ENCODE measurements at regions not wholly inside any gene's neighbourhood (a gene's known extent, or its start where the extent isn't known, plus 50 kb on each side); places are given as distances from the start of the nearest gene placed in this dataset.

DNA sequence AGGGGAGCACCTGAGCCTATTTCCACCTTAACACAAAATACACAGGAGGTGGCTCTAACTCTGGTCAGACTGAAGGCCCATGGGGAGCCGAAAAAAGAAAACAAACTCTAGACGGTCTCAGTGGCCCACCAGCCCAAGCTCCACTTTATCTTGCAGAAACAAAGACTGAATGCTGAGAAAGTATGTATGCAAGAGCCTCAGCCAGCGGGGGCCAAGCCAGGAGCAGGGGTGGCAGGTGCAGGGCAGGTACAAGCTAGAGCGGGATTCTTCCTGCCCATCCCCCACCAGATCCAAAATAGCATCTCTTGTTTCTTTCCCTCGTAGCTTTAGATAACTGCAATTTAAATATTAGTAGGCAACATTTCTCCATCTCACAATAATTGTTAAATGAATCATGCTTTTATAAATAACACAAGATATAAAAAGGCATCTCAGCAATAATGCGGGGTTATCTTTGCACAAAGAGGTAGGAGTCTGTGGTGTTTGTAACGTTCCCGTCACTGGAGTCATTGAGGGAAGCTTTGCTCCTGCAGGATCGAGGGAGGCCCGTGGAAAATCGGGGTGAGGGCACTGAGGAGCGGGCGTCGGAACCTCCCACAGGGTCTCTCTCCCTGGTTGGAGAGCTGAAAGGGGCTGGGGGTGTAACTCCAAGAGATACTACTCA, 418.0 kb downstream of the SHANK2 start:
- H3K4me3 ChIP-seq (ENCODE audit: low read depth, low read length) = no peak overlapping the region

DNA sequence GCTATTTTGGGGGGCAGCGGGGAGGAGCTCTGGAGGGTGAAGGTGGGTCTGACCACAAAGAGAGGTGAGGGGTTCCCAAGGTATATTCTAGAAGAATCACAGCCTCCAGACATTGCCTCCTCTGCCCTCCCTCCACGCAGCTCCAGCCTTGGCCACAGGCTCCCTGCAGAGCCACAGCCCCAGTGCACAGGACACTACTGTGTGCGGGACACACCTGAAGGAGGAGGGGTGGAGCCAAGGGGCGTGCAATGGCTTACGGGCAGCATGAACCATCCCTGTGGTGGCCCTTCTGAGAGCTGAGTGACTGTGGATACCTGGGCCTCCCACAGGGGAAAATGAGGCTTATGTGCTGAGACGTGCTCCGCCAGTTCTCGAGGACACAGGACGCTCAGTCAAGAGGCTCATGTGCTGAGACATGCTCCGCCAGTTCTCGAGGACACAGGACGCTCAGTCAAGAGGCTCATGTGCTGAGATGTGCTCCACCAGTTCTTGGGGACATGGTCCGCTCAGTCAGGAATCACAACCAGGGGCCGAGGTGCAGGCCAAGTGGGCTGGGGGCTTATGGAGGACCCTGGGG, 417.3 kb downstream of the SHANK2 start:
- H3K9me3 ChIP-seq = no peaks in the 10 kb centered on the region
- no peak for DNase-seq
- TF ChIP-seq CTCF (IDR thresholded peaks at IDR 0.05; ENCODE audit: low read depth, low read length) = no peak
- H3K4me3 ChIP-seq (ENCODE audit: low read depth, low read length) = no peak overlapping the region
- no peaks in the 10 kb centered on the region for H3K36me3 ChIP-seq
- peaks cover 27% of the 10 kb centered on the region for H3K27me3 ChIP-seq
- no peaks in the 10 kb centered on the region for H3K4me1 ChIP-seq

More for the DNA sequence above, 418.0 kb downstream of the SHANK2 start:
- H3K36me3 ChIP-seq = no peaks in the 10 kb centered on the region
- H3K9me3 ChIP-seq = no peaks in the 10 kb centered on the region
- no peaks in the 10 kb centered on the region for H3K4me1 ChIP-seq
- H3K27me3 ChIP-seq = peaks cover 31% of the 10 kb centered on the region
- DNase-seq = no peak
- TF ChIP-seq CTCF (IDR thresholded peaks at IDR 0.05; ENCODE audit: low read depth, low read length) = no peak

DNA sequence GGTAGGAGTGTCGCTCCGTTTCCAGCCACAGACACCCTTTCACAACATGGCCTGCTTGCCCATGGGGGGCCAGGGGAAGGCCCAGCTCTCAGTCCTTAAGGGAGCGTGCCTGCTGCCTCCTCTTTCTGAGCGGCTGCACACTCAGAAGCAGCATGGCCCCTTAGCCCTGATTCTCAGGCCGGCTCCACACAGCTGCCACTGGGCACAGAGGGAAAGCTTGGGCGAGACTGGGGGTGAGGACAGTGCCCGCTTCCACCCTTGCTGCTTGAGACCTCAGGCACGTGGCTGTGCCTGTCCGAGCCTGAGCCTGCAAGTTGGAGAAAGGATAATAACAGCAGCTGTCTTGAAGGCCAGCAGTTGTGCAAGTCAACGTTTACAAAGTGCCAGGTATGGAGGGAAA, 416.3 kb downstream of the SHANK2 start:
- no peak for DNase-seq
- H3K9me3 ChIP-seq = no peaks in the 10 kb centered on the region
- peaks cover 17% of the 10 kb centered on the region for H3K27me3 ChIP-seq
- no peaks in the 10 kb centered on the region for H3K4me1 ChIP-seq
- no peaks in the 10 kb centered on the region for H3K36me3 ChIP-seq
- no peak overlapping the region for H3K4me3 ChIP-seq (ENCODE audit: low read depth, low read length)
- no peak for TF ChIP-seq CTCF (IDR thresholded peaks at IDR 0.05; ENCODE audit: low read depth, low read length)

- no peak for DNase-seq
- no peaks in the 10 kb centered on the region for H3K9me3 ChIP-seq
- TF ChIP-seq CTCF (IDR thresholded peaks at IDR 0.05; ENCODE audit: low read depth, low read length) = no peak
Observed at GRCh38 chr11:70838198-70838597, 414.2 kb downstream of the SHANK2 start.

DNA sequence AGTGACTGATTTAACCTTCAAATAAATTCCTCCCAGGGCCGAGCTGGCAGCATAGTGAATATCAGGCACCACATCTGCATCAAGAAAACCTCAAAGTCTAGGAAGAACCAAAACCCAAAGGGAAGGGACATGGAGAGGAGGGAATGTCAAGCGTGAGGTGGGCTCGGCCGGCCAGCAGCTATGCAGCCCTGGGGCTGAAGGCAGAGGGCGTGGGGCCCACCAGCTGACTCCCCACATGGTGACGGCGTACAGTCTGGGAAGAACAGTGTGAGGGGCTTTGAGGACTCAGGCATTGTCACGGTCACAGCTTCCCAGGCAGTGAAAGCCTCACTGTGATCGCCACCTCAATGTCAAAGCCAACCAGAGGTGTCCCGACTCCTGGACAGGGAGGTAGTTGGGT, 412.5 kb downstream of the SHANK2 start:
- Histone ChIP-seq H3K4me3 (ENCODE audit: low read depth, low read length) (no peak overlapping the region), H3K9me3 (no peaks in the 10 kb centered on the region)
- no peak for TF ChIP-seq CTCF (IDR thresholded peaks at IDR 0.05; ENCODE audit: low read depth, low read length)

More at GRCh38 chr11:70838198-70838597, 414.2 kb downstream of the SHANK2 start:
- Histone ChIP-seq H3K4me1 (no peaks in the 10 kb centered on the region), H3K27me3 (peaks cover 4% of the 10 kb centered on the region), H3K4me3 (ENCODE audit: low read depth, low read length) (no peak overlapping the region), H3K36me3 (no peaks in the 10 kb centered on the region)

GRCh38 chr11:70841264-70841663, 411.1 kb downstream of the SHANK2 start:
- H3K4me3 ChIP-seq (ENCODE audit: low read depth, low read length) = no peak overlapping the region
- H3K4me1 ChIP-seq = no peaks in the 10 kb centered on the region
- H3K36me3 ChIP-seq = no peaks in the 10 kb centered on the region
- no peaks in the 10 kb centered on the region; the same call in 1 of the 2 replicates for H3K27me3 ChIP-seq
- no peaks in the 10 kb centered on the region for H3K9me3 ChIP-seq
- DNase-seq = no peak
- TF ChIP-seq CTCF (IDR thresholded peaks at IDR 0.05; ENCODE audit: low read depth, low read length) = no peak

More for the DNA sequence above, 412.5 kb downstream of the SHANK2 start:
- Histone ChIP-seq H3K36me3 (no peaks in the 10 kb centered on the region), H3K27me3 (no peaks in the 10 kb centered on the region; the same call in 1 of the 2 replicates), H3K4me1 (no peaks in the 10 kb centered on the region)
- DNase-seq = no peak

All from BE2C (cell line).